CD4-positive, alpha-beta T cell (primary cell): ENCODE measurements at regions not wholly inside any gene's neighbourhood (a gene's known extent, or its start where the extent isn't known, plus 50 kb on each side); places are given as distances from the start of the nearest gene placed in this dataset.

Source experiments
- ATAC-seq: fragments of 200-7000 bp; cut with Tn5 transposase; one replicate; pipeline ENCODE4 v1.10.0; 2022; ENCODE audit warnings: mild to moderate bottlenecking; ENCODE audit not compliant: poor library complexity
- CTCF ChIA-PET: fragments of 350-600 bp; sonication (Branson Sonifier 250); formaldehyde crosslinking; loops from one replicate; lab custom pipeline; 2021; ENCODE audit warnings: antibody characterized with exemption, inconsistent platforms; lab: Charles Lee
- POLR2A ChIA-PET: fragments of 350-600 bp; sonication (Branson Sonifier 250); formaldehyde crosslinking; loops from one replicate; lab custom pipeline; 2021; ENCODE audit warnings: antibody characterized with exemption, inconsistent platforms; lab: Charles Lee
- DNase-seq, 14 experiments: peaks; one replicate each; pipeline ENCODE4 v3.0.0-alpha.2; 2013 to 2020; ENCODE audit warnings: mixed read lengths in 2 of 14
- H3K27ac ChIP-seq, 2 donors: one replicate each; pipeline versions ENCODE4 v1.5.1 to v1.7.0; 2013; ENCODE audit warnings: low read length in 2 of 2, low read depth in 1 of 2, mild to moderate bottlenecking in 1 of 2
- H3K27me3 ChIP-seq, 2 experiments: 1 replicate in 1 of 2; 2 replicates in 1 of 2; pipeline versions ENCODE4 v1.6.1 to v1.7.0; 2013; ENCODE audit warnings: low read length in 2 of 2, control low read depth in 1 of 2, mild to moderate bottlenecking in 1 of 2, moderate library complexity in 1 of 2; ENCODE audit not compliant: insufficient read depth in 2 of 2, control insufficient read depth in 1 of 2
- H3K36me3 ChIP-seq: one replicate; pipeline ENCODE4 v1.6.1; 2013; ENCODE audit warnings: low read length, control low read depth; ENCODE audit not compliant: insufficient read depth
- H3K4me1 ChIP-seq: one replicate; pipeline ENCODE4 v1.6.1; 2013; ENCODE audit warnings: low read length, control low read depth; ENCODE audit not compliant: insufficient read depth
- H3K4me3 ChIP-seq: one replicate; pipeline ENCODE4 v1.5.1; 2013; ENCODE audit warnings: mild to moderate bottlenecking, low read length, moderate library complexity
- H3K9me3 ChIP-seq, 2 experiments: 1 replicate in 1 of 2; 2 replicates in 1 of 2; pipeline versions ENCODE4 v1.6.1 to v1.7.0; 2013; ENCODE audit warnings: low read length in 2 of 2, mild to moderate bottlenecking in 2 of 2, control low read depth in 1 of 2, moderate library complexity in 1 of 2; ENCODE audit not compliant: control insufficient read depth in 1 of 2, insufficient read depth in 1 of 2
- H3K27ac Mint-ChIP-seq: one replicate; pipeline ENCODE4 v1.8.0; 2020; ENCODE audit warnings: mixed read lengths
- H3K27me3 Mint-ChIP-seq: one replicate; pipeline ENCODE4 v1.8.0; 2021; ENCODE audit warnings: mixed read lengths
- H3K36me3 Mint-ChIP-seq: one replicate; pipeline ENCODE4 v1.8.0; 2021; ENCODE audit warnings: low read depth, mixed read lengths
- H3K4me1 Mint-ChIP-seq: one replicate; pipeline ENCODE4 v1.8.0; 2021; ENCODE audit warnings: low read depth, mixed read lengths
- H3K4me3 Mint-ChIP-seq: one replicate; pipeline ENCODE4 v1.8.0; 2020; ENCODE audit warnings: mild to moderate bottlenecking, mixed read lengths
- H3K9me3 Mint-ChIP-seq: one replicate; pipeline ENCODE4 v1.8.0; 2020; ENCODE audit warnings: mixed read lengths
- intact Hi-C, 2 experiments: fragments of 100-400 bp; cut with DNase I in 1 of 2; cut with micrococcal nuclease in 1 of 2; formaldehyde crosslinking; loops; one replicate each; pipeline versions ENCODE4 v1.15.1 to v1.9.0; 2023 to 2025; cut with DNase I, micrococcal nuclease
- TF ChIP-seq, protein P1 (sequence below): fragments of 200-600 bp; IDR thresholded peaks from one replicate; pipeline ENCODE4 v1.8.0; 2022; ENCODE audit warnings: antibody characterized with exemption, mild to moderate bottlenecking

GRCh38 chr10:33921970-33922605 is 587.6 kb upstream of the NRP1 start:
- H3K27ac Mint-ChIP-seq: no peak overlapping the region
- CTCF ChIA-PET: no interaction called here

DNA sequence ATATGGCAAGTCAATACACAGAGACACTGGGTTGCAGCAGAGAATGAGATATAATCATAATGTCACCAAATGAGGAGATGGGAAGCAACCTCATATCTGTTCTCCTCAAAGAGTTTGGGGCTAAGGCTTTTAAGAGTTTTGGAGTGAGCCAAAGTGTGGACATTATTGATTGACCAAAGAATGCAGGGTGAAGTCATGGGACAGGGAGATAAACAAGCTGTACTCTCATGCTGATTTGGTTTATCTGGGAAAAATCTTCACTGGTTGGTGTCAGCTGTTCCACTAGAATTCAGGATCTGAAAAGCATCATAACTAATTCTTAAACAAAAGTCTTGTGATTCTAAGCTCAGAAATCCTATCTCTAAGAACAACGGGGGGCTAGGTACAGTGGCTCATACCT is 585.9 kb upstream of the NRP1 start:
- Mint-ChIP-seq H3K27me3 (peaks cover 16% of the 10 kb centered on the region), H3K36me3 (no peaks in the 10 kb centered on the region), H3K4me1 (no peaks in the 10 kb centered on the region), H3K27ac (no peak overlapping the region), H3K9me3 (no peaks in the 10 kb centered on the region), H3K4me3 (no peak overlapping the region)
- ChIA-PET POLR2A (no interaction called here), CTCF (no interaction called here)
- Histone ChIP-seq H3K4me1 (no peaks in the 10 kb centered on the region), H3K27me3 (peaks cover 0 to 3% of the 10 kb centered on the region in 2 experiments), H3K27ac (no peak overlapping the region), H3K9me3 (no peaks in the 10 kb centered on the region), H3K4me3 (no peak overlapping the region), H3K36me3 (no peaks in the 10 kb centered on the region)
- TF ChIP-seq, protein P1, sequence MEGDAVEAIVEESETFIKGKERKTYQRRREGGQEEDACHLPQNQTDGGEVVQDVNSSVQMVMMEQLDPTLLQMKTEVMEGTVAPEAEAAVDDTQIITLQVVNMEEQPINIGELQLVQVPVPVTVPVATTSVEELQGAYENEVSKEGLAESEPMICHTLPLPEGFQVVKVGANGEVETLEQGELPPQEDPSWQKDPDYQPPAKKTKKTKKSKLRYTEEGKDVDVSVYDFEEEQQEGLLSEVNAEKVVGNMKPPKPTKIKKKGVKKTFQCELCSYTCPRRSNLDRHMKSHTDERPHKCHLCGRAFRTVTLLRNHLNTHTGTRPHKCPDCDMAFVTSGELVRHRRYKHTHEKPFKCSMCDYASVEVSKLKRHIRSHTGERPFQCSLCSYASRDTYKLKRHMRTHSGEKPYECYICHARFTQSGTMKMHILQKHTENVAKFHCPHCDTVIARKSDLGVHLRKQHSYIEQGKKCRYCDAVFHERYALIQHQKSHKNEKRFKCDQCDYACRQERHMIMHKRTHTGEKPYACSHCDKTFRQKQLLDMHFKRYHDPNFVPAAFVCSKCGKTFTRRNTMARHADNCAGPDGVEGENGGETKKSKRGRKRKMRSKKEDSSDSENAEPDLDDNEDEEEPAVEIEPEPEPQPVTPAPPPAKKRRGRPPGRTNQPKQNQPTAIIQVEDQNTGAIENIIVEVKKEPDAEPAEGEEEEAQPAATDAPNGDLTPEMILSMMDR: no peak
- no peak for DNase-seq
- no peak for ATAC-seq
- intact Hi-C loops: no loop called here

More at GRCh38 chr10:33921970-33922605, 587.6 kb upstream of the NRP1 start:
- no peaks in the 10 kb centered on the region for H3K4me1 Mint-ChIP-seq
- H3K9me3 ChIP-seq: no peaks in the 10 kb centered on the region
- peaks cover 13% of the 10 kb centered on the region for H3K27me3 Mint-ChIP-seq
- H3K27ac ChIP-seq: no peak overlapping the region
- H3K27me3 ChIP-seq: peaks cover 0 to 5% of the 10 kb centered on the region in 2 experiments
- no peaks in the 10 kb centered on the region for H3K4me1 ChIP-seq
- no peaks in the 10 kb centered on the region for H3K36me3 Mint-ChIP-seq
- ATAC-seq: no peak
- no peaks in the 10 kb centered on the region for H3K36me3 ChIP-seq
- H3K4me3 Mint-ChIP-seq: no peak overlapping the region
- no peak overlapping the region for H3K4me3 ChIP-seq
- no peak for DNase-seq
- intact Hi-C loops: no loop called here
- TF ChIP-seq, protein P1: no peak
- H3K9me3 Mint-ChIP-seq: no peaks in the 10 kb centered on the region
- POLR2A ChIA-PET: no interaction called here

DNA sequence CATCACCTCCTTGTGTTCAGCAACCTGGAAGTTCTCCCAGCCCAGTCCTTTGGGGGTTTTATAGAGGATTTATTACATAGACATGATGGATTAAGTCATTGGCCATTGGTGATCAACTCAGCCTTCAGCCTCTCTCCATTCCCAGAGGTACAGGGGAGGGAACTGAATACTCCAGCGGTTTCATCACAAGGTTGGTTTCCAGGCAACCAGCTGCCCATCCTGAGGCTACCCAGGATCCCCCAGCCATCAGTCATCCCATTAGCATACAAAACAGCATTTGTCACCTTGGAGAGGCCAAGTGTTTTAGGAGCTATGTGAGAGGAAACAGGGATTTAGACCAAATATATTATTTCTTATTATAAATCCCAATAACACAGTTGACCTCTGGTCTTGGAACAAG is 584.8 kb upstream of the NRP1 start:
- Mint-ChIP-seq H3K36me3 (no peaks in the 10 kb centered on the region), H3K27me3 (peaks cover 21% of the 10 kb centered on the region), H3K27ac (no peak overlapping the region), H3K9me3 (no peaks in the 10 kb centered on the region), H3K4me1 (no peaks in the 10 kb centered on the region), H3K4me3 (no peak overlapping the region)
- Histone ChIP-seq H3K4me3 (no peak overlapping the region), H3K27me3 (peaks cover 0 to 2% of the 10 kb centered on the region in 2 experiments), H3K36me3 (no peaks in the 10 kb centered on the region), H3K4me1 (no peaks in the 10 kb centered on the region), H3K27ac (no peak overlapping the region), H3K9me3 (no peaks in the 10 kb centered on the region)
- no peak for ATAC-seq
- ChIA-PET CTCF (no interaction called here), POLR2A (no interaction called here)
- DNase-seq: no peak
- TF ChIP-seq, protein P1: no peak
- intact Hi-C loops: no loop called here
